NOMO-1 treated with dmso at 0.1 percent for 144 hours (cell line): ENCODE measurements at regions not wholly inside any gene's neighbourhood (a gene's known extent, or its start where the extent isn't known, plus 50 kb on each side); places are given as distances from the start of the nearest gene placed in this dataset.
A peak's percentile ranks its signal among the peaks of the same experiment; 100 is the strongest.
"Not testable (repeated sequence)": the region's sequence is repeated elsewhere in the genome, so short reads cannot be mapped to it uniquely, and the experiment has no call there.

Experiments
- DNase-seq: peaks from one replicate; lab custom pipeline; 2025; ENCODE audit not compliant: unreplicated experiment; lab: John Stamatoyannopoulos, UW

DNA sequence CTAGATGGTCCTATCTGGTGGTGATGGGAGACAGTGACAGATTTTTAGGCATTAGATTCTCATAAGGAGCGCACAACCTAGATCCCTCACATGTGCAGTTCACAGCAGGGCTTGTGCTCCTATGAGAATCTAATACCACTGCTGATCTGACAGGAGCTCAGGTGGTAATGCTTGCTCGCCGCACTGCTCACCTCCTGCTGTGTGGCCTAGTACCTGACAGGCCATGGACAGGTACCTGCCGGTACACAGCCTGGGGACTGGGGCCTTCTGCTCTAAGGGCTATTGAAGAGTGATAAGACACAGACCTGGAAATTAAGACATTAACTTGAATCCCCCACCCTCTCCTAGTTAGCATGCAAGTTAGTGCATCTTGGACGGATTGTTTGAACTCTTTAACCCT is 64.4 kb downstream of the KLRB1 start:
- DNase-seq: not testable (repeated sequence)

DNA sequence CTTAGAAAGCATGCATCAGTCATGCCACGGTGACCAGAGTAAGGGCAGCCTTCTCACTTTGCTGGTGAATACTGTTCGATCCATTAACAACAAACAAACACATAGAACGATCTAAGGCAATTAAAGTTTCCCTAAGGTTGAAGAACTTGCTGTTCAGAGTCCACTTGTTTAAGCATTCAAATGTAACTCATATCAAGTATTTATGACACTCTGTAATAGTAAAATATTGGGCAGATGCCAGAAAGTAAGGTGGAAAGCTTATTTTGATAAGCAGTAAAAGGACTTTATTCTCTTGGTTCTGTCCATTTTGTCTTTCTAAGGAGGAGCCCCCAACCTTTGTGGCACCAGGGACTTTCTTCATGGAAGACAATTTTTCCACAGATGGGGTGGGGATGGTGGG is 64.9 kb downstream of the KLRB1 start:
- DNase-seq: not testable (repeated sequence)

DNA sequence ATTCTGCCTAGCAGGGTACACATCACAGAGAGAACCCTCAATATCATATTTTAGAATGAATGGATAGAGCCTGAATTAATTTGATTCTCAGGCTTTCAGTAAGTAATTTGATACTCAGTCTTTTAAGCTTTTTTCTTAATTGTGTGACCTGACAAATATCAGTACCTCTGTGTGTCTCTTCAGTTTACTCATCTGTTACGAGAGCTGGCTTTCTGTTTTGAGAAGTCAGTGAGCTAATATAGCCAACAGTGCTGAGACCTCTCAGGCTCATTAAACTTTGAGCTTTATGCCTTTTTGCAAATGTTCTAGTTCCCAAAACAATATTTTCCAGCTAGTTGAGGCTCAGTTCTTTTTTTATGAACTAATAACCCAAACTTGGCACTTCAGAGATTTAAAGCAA is 91.8 kb downstream of the KLRB1 start:
- not testable (repeated sequence) for DNase-seq

DNA sequence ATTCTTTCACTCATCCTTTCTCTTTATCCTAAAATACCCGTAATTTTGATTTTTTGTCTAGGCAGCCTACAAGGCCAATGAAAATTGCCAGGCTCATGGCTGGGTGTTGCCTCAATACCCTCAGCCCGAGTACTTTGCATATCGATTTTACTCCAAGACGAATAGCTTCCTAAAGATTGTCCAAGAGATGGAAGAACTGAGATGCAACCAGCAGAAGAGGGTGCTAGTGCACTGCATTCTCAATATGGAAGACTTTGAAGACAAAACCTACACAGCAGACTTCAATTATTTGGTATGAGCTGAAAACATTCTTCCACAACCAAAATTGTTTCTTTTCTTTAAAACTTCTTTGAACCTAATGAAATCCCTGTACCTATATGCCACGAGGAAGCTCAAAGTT is 95.0 kb downstream of the KLRB1 start:
- not testable (repeated sequence) for DNase-seq

DNA sequence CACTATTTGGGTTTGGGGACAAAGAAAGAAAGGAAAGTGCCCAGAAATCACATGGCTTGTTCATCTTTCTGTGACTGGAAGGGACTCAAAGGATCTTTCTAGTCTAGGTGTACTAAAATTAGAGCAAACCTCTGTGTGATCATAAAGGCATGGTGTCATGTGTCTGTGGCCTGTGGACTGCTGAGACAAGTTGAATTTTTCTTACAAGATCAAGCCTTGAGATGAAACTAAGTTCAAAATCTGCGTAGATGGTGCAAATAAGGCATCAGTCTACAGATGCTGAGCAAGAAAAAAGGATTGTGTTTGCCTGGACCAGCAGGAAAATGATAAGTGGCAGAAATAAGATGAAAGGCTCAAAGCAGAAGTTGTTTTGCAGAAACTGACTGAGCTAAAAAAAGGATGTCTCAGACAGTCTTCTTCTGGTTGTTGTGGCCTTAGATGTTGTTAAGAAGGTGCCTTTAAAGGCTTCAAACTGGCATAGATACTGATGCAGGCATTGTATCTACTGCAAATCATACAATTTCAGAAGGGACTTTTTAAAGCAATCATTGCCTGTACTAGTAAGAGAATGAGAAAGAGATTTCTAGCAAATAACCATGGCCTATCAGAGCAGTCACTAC is 97.2 kb downstream of the KLRB1 start:
- not testable (repeated sequence) for DNase-seq

DNA sequence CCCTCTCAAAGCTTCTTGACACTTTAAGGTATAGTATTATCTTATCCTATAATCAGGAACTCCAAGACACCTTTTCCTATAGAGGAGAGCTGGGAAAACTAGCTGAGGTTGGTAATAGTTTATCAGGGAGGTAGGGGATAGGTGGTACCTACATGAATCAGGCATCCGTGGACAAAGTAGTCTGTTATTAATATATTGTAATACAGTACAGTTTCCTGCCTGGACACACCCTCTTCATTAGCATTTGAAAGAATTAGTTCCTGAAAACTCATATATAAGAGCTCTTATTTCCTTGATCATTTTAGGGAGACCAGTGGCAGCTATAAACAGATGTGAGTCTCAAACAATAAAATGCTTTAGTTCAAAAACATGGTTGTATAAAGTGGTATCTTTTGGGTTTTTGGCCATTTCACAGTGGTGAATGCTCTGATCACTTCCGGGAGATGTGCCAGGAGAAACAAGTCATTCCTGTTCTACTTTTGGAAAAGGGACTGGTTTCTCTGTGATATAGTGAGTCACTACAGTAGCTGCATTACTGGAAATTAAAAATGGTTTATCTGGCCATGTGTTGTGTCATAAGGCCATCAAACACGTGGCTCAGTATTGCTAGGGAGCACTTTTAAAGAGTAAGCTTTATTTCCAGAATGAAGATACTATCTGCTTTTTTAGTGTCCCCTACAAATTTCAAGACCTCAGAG is 98.1 kb downstream of the KLRB1 start:
- DNase-seq: no peak

DNA sequence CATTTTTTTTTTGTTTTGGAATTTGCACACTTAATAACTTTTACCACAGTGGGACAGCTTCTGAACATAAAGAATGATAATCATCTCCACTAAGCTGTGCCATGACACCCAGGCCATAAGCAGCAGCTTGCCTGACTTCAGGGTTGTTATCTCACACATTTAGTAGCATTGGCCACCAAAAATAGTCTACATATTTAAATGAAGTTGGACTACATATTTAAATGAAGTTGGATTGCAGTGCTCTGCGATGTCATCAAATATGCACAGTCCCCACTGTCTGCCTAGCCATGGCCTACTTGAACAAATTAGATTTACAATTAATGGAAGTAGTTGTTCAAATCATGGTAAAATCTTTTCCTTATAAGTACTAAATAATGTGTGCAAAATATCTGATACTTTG is 101.0 kb downstream of the KLRB1 start:
- DNase-seq: no peak

DNA sequence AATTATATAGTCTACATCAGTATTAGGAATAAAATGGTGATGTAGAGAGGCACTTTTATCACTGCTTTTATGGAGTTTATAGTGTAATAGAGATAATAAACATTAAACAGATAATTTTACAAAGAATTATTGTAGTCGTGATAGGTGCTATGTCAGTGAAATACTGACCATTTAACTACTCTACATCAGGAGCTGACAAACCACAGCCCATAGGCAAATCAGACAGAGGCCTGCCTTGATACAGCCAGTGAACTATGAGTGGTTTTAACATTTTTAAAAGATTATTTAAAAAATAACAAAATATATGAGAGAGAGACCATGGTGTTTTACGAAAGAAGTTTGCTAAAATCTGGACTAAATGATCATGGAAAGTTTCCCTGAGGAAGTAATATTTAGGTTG is 104.3 kb downstream of the KLRB1 start:
- not testable (repeated sequence) for DNase-seq

DNA sequence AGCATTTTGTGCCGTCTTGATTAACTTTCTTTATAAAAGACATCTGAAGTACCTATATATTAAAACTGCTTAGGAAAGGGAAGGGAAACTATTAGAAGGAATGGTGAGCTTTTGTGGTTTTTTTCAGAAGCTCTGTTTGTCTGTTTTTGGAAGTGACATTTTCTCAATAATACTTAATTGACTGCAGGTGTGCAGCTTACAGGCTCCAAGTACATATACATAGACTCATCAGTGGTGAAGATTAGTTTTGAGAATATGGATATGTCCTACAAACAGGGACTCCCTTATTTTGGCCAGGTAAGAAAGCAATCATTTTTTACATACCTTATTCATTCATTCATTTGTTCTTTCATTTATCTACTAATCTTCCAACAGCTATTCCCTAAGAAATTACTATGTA is 104.9 kb downstream of the KLRB1 start:
- DNase-seq: not testable (repeated sequence)

DNA sequence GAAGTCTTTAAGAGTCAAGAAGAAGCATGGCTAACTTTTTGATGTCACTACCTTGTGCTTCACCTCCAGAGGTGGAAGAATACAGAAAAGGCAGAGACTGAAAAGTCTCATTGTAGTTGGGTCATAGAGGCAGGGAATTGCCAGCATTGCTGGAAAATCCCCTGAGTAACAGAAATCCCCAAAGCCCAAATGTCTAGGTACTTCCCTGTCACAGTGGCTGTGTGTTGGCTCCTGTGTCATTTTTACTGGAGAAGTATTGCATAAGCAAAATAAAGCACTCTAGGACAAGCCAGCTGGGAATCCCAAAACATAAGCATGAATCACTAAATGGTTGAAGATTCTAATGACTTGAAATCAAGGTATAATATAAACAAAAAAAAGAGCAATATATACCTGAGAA is 114.4 kb downstream of the KLRB1 start:
- DNase-seq: not testable (repeated sequence)

DNA sequence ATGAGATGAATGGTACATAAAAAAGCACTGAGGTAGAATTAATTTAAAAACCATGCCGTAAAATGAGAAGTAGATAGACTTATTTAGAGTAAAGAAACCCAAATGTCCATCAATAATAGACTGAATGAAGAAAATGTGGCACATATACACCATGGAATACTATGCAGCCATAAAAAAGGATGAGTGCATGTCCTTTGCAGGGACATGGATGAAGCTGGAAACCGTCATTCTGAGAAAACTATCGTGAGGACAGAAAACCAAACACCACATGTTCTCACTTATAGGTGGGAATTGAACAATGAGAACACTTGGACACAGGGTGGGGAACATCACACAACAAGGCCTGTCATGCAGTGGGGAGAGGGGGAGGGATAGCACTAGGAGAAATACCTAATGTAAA is 126.4 kb downstream of the KLRB1 start:
- DNase-seq: not testable (repeated sequence)

DNA sequence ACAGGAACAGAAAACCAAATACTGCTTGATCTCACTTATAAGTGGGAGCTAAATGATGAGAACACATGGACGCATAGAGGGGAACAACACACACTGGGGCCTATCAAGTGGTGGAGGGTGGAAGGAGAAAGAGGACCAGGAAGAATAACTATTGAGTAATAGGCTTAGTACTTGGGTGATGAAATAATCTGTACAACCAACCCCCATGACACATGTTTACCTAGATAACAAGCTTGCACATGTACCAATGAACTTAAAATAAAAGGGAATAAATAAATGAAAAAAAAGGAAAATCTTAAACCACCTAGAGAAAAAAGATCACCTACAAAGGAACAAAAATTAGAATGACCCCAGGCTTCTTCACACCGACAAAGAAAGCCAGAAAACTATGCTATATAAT is 133.5 kb downstream of the KLRB1 start:
- not testable (repeated sequence) for DNase-seq

DNA sequence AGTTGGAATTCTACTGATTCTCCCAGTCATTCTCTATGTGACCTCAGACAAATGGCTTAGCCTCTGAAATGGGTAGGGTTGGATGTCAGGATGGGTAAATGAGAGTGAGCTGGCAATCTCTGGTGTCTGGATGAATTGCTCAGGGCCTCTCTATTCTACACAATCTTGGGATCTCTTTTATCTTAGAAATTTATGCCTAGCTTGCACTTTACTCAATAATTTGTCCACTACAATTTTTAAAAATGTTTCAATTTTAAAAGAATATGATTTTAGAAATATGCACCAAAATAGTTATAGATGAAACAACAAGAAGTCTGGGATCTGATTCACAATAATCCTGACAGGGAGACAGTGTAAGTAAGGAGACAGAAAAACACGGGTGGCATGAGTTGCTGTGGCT is 134.1 kb downstream of the KLRB1 start:
- DNase-seq: not testable (repeated sequence)

DNA sequence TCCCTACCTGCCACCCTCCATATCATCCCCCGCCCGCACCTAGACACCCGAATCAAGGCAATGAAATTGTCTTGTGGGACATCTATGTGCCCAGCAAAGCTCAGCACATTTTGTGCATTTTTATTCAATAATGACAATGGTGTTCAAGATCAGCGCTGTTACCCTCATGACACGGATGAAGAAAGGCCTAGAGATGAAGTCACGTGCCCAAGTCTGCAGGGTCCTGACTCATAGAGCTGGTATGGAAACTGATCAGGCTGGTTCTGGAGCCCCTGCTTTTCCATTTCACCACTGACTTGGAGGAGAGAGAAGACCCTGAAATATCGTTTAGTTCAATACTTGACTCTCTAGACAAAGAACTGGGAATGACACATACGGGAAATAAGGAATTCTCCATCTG is 136.2 kb downstream of the KLRB1 start:
- not testable (repeated sequence) for DNase-seq

DNA sequence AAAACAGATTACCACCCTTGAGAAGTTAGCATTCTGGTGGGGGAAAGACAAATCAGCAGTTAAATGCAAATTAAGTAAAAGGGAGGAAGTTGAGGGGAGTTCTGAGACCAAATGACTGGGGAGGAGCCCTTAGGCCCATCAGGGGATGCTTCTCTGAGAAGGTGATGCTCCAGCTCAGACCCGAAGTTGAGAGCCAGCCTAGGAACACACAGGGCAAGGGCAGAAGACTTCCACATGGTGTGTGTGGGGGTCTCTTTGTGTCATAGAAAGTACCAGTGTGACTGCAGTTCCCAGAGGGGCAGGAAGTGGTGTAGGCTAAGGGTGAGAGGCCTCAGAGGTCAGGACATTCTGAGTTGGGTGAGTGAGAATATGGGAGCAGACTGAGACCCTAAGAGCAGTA is 137.3 kb downstream of the KLRB1 start:
- DNase-seq: not testable (repeated sequence)

DNA sequence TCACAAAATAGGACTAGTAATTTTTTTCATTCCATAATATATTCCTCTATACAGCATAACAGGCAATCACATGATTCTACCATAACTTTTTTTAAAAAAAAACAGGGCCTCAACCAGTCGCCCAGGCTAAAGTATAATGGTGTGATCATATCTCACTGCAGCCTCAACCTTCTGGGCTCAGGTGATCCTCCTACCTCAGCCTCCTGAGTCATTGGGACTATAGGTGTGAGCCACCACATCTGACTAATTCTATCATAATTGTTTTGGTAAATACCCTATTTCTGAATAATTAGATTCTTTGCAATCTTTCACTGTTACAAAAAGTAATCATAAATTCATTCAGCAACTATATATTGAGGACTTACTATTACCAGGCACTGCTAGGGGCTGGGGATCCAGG is 137.8 kb downstream of the KLRB1 start:
- not testable (repeated sequence) for DNase-seq

DNA sequence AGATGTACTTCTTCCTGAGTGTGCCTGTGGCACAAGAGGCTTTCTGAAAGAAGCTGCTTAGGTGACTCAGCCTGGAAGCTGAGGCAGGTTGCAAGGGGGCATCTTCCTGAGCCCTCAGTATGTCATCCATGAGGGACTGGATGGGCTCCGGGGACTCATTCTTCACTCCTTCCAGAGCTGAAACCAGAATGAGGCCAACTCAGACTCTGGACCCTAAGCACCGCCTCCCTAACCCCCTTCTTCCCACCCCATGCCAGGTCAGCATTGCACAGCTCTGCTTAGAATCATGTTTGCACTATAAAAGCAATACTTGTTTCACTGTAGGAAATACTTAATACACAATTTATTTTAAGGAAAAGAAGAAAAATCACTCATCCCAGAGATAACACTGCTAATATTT is 138.3 kb downstream of the KLRB1 start:
- DNase-seq: not testable (repeated sequence)

DNA sequence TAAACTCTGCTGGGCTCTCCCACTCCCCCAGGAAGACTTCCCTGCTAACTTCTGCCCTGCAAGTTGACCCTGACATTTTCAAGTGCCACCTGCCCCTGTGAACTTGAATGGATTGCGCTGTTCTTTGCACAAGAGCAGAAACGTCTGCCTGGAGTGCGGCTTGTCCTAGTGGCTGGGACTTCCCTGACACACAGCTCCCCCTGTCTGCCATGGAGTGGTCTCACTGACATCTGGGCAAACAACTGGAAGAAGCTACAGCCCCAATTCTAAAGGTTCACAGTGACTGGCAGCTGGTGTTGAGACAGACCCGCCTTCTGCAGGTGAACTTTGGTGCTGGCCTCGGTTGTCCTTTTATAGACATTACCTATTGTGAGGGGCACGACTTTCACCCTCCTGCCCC is 138.7 kb downstream of the KLRB1 start:
- peak; percentile 52 for DNase-seq

DNA sequence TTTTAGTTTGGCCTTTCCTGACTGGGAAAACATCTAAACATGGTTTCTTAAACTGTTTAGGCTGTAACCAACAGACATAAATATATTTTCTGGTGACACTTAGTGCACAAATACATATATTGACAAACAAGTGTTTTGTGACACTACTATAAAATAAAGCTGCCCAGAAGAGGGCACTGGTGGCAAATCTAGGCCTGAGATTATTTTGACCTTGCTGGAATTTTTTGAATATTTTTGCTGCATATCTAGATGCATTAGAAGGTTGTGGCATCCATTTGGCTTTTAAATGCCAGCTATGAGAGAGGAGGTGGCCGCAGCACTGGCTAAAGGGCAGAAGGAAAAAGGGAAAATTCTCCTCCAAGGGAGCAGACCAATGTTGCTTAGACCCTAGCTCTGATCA is 139.6 kb downstream of the KLRB1 start:
- DNase-seq: not testable (repeated sequence)

DNA sequence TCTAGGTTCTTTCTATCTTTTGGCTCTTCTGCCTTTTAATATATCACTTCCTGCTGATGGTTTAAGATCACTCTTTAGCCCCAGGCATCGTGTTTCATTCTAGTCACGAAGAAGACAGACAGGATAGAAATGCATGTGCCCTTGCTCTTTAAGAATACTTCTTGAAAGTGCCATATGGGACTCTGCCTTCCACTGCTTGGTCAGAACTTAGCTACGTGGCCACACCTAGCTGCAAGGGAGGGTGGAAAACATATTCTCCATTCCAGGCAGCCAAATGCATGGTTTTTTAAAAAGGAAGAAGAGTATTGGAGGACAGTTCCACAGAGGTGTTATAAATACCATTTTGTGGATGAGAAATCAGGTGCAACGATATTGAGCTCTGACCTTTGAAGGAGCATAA is 143.3 kb downstream of the KLRB1 start:
- DNase-seq: no peak

DNA sequence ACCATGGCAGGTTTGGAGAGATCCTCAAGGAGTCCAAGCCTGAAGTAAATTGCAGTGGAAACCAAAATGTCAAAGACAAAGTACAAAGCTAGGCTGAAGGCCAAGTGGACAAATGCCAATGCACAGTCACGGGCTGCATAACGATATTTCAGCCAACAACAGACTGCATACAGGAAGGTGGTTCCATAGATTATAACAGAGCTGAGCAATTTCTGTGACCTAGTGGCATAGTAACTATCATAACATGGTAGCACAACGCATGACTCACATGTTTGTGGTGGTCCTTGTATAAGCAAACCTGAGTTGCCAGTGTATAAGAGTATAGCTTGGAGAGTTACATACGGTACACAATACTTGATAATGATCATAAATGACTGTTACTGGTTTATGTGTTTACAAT is 152.2 kb downstream of the KLRB1 start:
- DNase-seq: not testable (repeated sequence)

DNA sequence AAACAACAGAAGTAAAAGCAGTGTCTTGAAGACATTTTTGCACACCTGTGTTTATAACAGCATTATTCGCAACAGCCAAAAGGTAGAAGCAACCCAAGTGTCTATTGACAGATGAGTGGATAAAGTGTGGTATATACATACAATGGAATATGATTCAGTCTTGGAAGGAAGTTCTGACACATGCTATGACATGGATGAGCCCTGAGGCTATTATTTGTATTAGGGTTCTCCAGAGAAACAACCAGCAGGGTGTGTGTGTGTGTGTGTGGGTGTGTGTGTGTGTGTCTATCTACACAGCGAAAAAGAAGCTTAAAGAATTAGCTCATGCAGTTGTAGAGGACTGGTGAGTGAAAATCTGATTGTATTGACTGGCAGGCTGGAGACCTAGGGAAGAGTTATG is 153.7 kb downstream of the KLRB1 start:
- not testable (repeated sequence) for DNase-seq

DNA sequence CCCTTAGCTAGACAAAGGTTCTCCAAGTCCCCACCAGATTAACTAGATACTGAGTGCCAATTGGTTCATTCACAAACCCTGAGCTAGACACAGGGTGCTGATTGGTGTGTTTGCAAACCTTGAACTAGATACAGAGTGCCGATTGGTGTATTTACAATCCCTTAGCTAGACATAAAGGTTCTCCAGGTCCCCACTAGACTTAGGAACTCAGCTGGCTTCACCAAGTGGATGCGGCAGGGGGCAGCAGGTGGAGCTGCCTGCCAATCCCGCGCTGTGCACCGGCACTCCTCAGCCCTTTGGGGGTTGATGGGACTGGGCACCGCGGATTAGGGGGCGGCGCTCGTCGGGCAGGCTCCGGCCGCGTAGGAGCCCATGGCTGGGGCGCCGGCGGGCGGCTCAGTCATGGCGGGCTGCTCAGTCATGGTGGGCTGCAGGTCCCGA is 157.6 kb downstream of the KLRB1 start:
- not testable (repeated sequence) for DNase-seq
